Endothelial cell of umbilical vein (primary cell): ENCODE measurements at regions not wholly inside any gene's neighbourhood (a gene's known extent, or its start where the extent isn't known, plus 50 kb on each side); places are given as distances from the start of the nearest gene placed in this dataset.

Experiments
- BruUV-seq: library from RNA; stranded (reverse); fragments of 400-500 nt; replicated peaks from 2 replicates; lab custom pipeline; 2021; lab: Mats Ljungman, UMichigan
- CTCF ChIA-PET: fragments of 300-600, 350-600 bp; sonication (Branson Sonifier 250); formaldehyde crosslinking; loops from one replicate; lab custom pipeline; 2021; ENCODE audit warnings: antibody characterized with exemption, inconsistent platforms; lab: Charles Lee
- POLR2A ChIA-PET: fragments of 300-600, 350-600 bp; sonication (Branson Sonifier 250); formaldehyde crosslinking; loops from one replicate; lab custom pipeline; 2021; ENCODE audit warnings: antibody characterized with exemption, inconsistent platforms; lab: Charles Lee
- DNase-seq: peaks from one replicate; pipeline ENCODE4 v3.0.0-alpha.2; 2011; ENCODE audit warnings: low read depth, low spot score
- FAIRE-seq: peaks from 2 replicates; lab custom pipeline; 2011; peaks lifted over from hg19 to GRCh38; lab: Jason Lieb, UNC
- H2AFZ ChIP-seq: 2 replicates; pipeline ENCODE4 v1.6.0; 2012; ENCODE audit warnings: low read depth, low read length, control low read depth, inconsistent platforms
- H3K27ac ChIP-seq: 2 replicates; pipeline ENCODE4 v1.5.1; 2011; ENCODE audit warnings: low read depth, mild to moderate bottlenecking, control low read depth, low read length, moderate library complexity; ENCODE audit not compliant: insufficient read depth
- H3K27me3 ChIP-seq, 2 experiments: 2 replicates each; pipeline versions ENCODE4 v1.6.0 to v1.6.1; 2011; ENCODE audit warnings: low read length in 2 of 2, mixed read lengths in 1 of 2; ENCODE audit not compliant: control insufficient read depth in 2 of 2, insufficient read depth in 2 of 2
- H3K36me3 ChIP-seq, 2 experiments: 2 replicates in 1 of 2; 3 replicates in 1 of 2; pipeline ENCODE4 v1.5.1; 2011; ENCODE audit warnings: low read length in 2 of 2, mild to moderate bottlenecking in 1 of 2, moderate library complexity in 1 of 2; ENCODE audit not compliant: control insufficient read depth in 2 of 2, insufficient read depth in 2 of 2; ENCODE audit errors: extremely low read depth in 1 of 2
- H3K4me1 ChIP-seq: 3 replicates; pipeline ENCODE4 v1.5.1; 2011; ENCODE audit warnings: mild to moderate bottlenecking, low read length; ENCODE audit not compliant: control insufficient read depth, insufficient read depth; ENCODE audit errors: extremely low read depth
- H3K4me2 ChIP-seq: 2 replicates; pipeline ENCODE4 v1.6.1; 2011; ENCODE audit warnings: low read length, control low read depth, mixed read lengths; ENCODE audit not compliant: insufficient read depth
- H3K4me3 ChIP-seq, 3 experiments: fragments of 200-600 bp in 1 of 3; sonication (generic), shearing (Covaris generic) in 1 of 3; replicated peaks in 1 of 3; 2 replicates each; pipeline ENCODE4 v1.5.1; 2011 to 2016; ENCODE audit warnings: control low read depth in 3 of 3, low read length in 3 of 3, mild to moderate bottlenecking in 2 of 3, inconsistent platforms in 1 of 3, low read depth in 1 of 3, moderate library complexity in 1 of 3; ENCODE audit not compliant: insufficient read depth in 1 of 3
- H3K79me2 ChIP-seq: 2 replicates; pipeline ENCODE4 v1.6.0; 2012; ENCODE audit warnings: low read length, inconsistent platforms; ENCODE audit not compliant: control insufficient read depth, insufficient read depth
- H3K9ac ChIP-seq: replicated peaks from 2 replicates; pipeline ENCODE3; 2011; ENCODE audit warnings: low read length, control low read depth; ENCODE audit not compliant: insufficient read depth; ENCODE audit errors: extremely low read depth
- H3K9me1 ChIP-seq: replicated peaks from 3 replicates; pipeline ENCODE4 v1.6.0; 2011; ENCODE audit warnings: mild to moderate bottlenecking, low read length; ENCODE audit not compliant: control insufficient read depth, insufficient read depth; ENCODE audit errors: extremely low read depth
- H3K9me3 ChIP-seq: replicated peaks from 2 replicates; pipeline ENCODE4 v1.5.1; 2012; ENCODE audit warnings: low read length, inconsistent platforms; ENCODE audit not compliant: control insufficient read depth, insufficient read depth
- H4K20me1 ChIP-seq: replicated peaks from 2 replicates; pipeline ENCODE3; 2011; ENCODE audit warnings: mild to moderate bottlenecking, low read length; ENCODE audit not compliant: control insufficient read depth, insufficient read depth; ENCODE audit errors: extremely low read depth
- CTCF ChIP-seq, 2 donors: IDR thresholded peaks; 1 replicate in 1 of 2; 2 replicates in 1 of 2; pipeline ENCODE4 v1.5.1; 2011; ENCODE audit warnings: low read length in 2 of 2, mild to moderate bottlenecking in 2 of 2, moderate library complexity in 2 of 2, control low read depth in 1 of 2, inconsistent platforms in 1 of 2, low read depth in 1 of 2; ENCODE audit not compliant: insufficient read depth in 1 of 2; ENCODE audit errors: extremely low read depth in 1 of 2
- EZH2 ChIP-seq: IDR thresholded peaks from 2 replicates; pipeline ENCODE4 v1.6.1; 2012; ENCODE audit warnings: borderline replicate concordance, low read depth, mild to moderate bottlenecking, moderate library complexity, low read length, inconsistent platforms; ENCODE audit not compliant: severe bottlenecking
- FOS ChIP-seq: IDR thresholded peaks from 2 replicates; pipeline ENCODE4 v1.6.1; 2011; ENCODE audit warnings: mild to moderate bottlenecking, low read length, moderate library complexity, borderline replicate concordance; ENCODE audit not compliant: insufficient read depth
- GATA2 ChIP-seq: IDR thresholded peaks from 2 replicates; pipeline ENCODE4 v1.7.0; 2011; ENCODE audit warnings: low read depth, mild to moderate bottlenecking, moderate library complexity, mixed read lengths, low read length; ENCODE audit not compliant: insufficient read length, insufficient read depth
- JUN ChIP-seq: IDR thresholded peaks from 2 replicates; pipeline ENCODE4 v1.6.1; 2011; ENCODE audit warnings: borderline replicate concordance, low read depth; ENCODE audit not compliant: insufficient read length, insufficient read depth
- MYC ChIP-seq: IDR thresholded peaks from one replicate; pipeline ENCODE4 v1.6.1; 2011; ENCODE audit warnings: mild to moderate bottlenecking, low read depth, low read length
- POLR2A ChIP-seq: IDR thresholded peaks from 2 replicates; pipeline ENCODE4 v1.6.1; 2012; ENCODE audit warnings: low read depth, mild to moderate bottlenecking, control low read depth, low read length
- POLR2AphosphoS5 ChIP-seq: IDR thresholded peaks from 2 replicates; pipeline ENCODE4 v1.6.1; 2012; ENCODE audit warnings: low read depth, mild to moderate bottlenecking, control low read depth, low read length, moderate library complexity; ENCODE audit not compliant: insufficient read depth
- dilution Hi-C: fragments of 300-500 bp; cut with MboI; formaldehyde crosslinking; loops from one replicate; pipeline ENCODE4 v1.15.0; 2019; ENCODE audit warnings: low sequenced_read_pairs; ENCODE audit not compliant: extremely low pct_ligation_motif_present
- intact Hi-C: fragments of 100-400 bp; cut with micrococcal nuclease; formaldehyde crosslinking; loops from one replicate; pipeline ENCODE4 v1.10.0; 2022
- TF ChIP-seq, protein P1 (sequence below): IDR thresholded peaks from 2 replicates; pipeline ENCODE4 v1.6.1; 2011; ENCODE audit not compliant: insufficient read depth, insufficient read length

DNA sequence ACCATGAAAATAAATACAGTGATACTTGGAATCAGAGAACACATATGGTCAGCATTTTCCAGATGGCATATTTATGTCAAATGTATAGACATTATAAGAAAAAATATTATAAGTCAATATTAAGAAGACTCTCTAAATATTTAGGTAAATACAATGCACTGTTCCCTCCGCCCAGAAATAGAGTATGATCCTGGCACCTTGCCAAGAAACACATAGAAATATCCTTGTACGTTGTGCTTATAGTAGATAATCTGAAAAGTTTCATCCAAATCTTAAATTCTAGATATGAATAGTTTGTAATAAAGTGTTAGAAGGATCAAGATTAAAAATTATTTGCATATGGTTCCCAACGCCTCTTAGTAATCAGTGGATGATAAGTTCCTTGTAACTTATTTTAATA, 645.8 kb upstream of the GJE1 start:
- dilution Hi-C loops, result no loop called here
- CTCF ChIA-PET, result no interaction called here
- FAIRE-seq, result no peak

DNA sequence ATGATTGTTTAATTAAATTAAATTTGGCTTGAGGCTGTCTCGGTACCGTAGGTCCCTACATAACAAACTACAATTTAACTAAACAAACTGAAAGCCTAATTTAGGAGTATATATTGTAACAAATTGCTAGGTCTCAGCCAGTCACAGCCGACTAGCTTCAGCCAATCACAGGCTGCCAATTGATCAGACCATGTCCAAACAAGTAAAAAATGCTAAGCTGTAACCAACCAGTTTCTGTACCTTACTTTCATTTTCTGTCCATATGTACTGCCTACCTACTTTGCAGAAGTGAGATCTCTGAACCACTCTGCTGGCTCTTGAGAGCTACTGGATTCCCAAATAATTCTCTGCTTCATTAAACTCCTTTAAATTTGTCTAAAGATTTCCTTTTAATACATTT, 648.0 kb upstream of the GJE1 start:
- H3K9me3 ChIP-seq, result no peaks in the 10 kb centered on the region
- ChIA-PET CTCF (interaction anchor here (1.1 kb wide), 1 partner anchor 9 kb away, joined by 3 read pairs; no protein-coding TSS in a partner anchor), POLR2A (no interaction called here)
- H3K9ac ChIP-seq, result no peak overlapping the region
- H3K4me3 ChIP-seq, result no peak overlapping the region
- TF ChIP-seq JUN (no peak), CTCF (IDR thresholded peaks at IDR 0.05; ENCODE audit: extremely low read depth in 1 of 2, insufficient read depth in 1 of 2, low read depth in 1 of 2, low read length in 2 of 2) (no peak), FOS (no peak), POLR2A (no peak), GATA2 (no peak), POLR2AphosphoS5 (no peak), EZH2 (no peak), MYC (no peak)
- TF ChIP-seq, protein P1, sequence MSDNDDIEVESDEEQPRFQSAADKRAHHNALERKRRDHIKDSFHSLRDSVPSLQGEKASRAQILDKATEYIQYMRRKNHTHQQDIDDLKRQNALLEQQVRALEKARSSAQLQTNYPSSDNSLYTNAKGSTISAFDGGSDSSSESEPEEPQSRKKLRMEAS, result no peak
- no peak for DNase-seq
- no peaks in the 10 kb centered on the region for H4K20me1 ChIP-seq
- no peaks in the 10 kb centered on the region for H3K9me1 ChIP-seq
- dilution Hi-C loops, result no loop called here
- no peaks in the 10 kb centered on the region for H3K36me3 ChIP-seq
- H3K27ac ChIP-seq, result no peak overlapping the region
- no peak overlapping the region for H3K4me2 ChIP-seq
- H3K27me3 ChIP-seq, result no peaks in the 10 kb centered on the region
- intact Hi-C loops, result no loop called here
- FAIRE-seq, result no peak
- H2AFZ ChIP-seq, result no peak overlapping the region
- H3K79me2 ChIP-seq, result no peaks in the 10 kb centered on the region
- no TSS peak for BruUV-seq
- peaks cover 14% of the 10 kb centered on the region for H3K4me1 ChIP-seq

More for the DNA sequence above, 645.8 kb upstream of the GJE1 start:
- Histone ChIP-seq H3K9me1 (no peaks in the 10 kb centered on the region), H3K27ac (no peak overlapping the region), H3K27me3 (no peaks in the 10 kb centered on the region), H3K4me1 (peaks cover 14% of the 10 kb centered on the region), H3K4me3 (no peak overlapping the region), H3K9ac (no peak overlapping the region), H3K4me2 (no peak overlapping the region), H3K79me2 (no peaks in the 10 kb centered on the region), H4K20me1 (no peaks in the 10 kb centered on the region), H3K36me3 (no peaks in the 10 kb centered on the region), H3K9me3 (no peaks in the 10 kb centered on the region), H2AFZ (no peak overlapping the region)
- DNase-seq, result no peak
- intact Hi-C loops, result no loop called here
- POLR2A ChIA-PET, result no interaction called here
- TF ChIP-seq, protein P1, result no peak
- BruUV-seq, result no TSS peak
